HG03378 (cell line): ENCODE measurements at regions not wholly inside any gene's neighbourhood (a gene's known extent, or its start where the extent isn't known, plus 50 kb on each side); places are given as distances from the start of the nearest gene placed in this dataset.

Experiments
- ATAC-seq: cut with Tn5 transposase; IDR thresholded peaks from one replicate; pipeline ENCODE4 v1.9.1; 2021; ENCODE audit warnings: mild to moderate bottlenecking, moderate library complexity; ENCODE audit not compliant: unreplicated experiment

DNA sequence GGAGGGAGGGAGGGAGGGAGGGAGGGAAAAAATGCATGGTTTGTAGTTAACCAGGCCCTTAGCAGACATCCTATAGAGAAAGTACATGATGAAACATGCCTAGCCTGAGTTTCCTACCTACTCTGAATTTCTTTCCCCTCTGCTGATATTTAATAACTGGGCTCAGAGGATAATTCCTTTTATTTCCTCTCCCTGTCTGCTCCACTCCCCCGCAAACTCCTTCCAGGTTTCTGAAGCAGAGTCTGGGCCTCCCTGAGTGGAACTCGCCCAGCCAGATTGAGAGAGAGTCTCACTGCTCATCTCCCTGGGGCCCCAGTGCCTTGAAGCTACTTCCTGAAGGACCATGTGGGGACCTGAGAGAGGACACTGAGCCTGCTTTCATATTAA is 111.9 kb upstream of the SLC44A3 start:
- no peak for ATAC-seq

DNA sequence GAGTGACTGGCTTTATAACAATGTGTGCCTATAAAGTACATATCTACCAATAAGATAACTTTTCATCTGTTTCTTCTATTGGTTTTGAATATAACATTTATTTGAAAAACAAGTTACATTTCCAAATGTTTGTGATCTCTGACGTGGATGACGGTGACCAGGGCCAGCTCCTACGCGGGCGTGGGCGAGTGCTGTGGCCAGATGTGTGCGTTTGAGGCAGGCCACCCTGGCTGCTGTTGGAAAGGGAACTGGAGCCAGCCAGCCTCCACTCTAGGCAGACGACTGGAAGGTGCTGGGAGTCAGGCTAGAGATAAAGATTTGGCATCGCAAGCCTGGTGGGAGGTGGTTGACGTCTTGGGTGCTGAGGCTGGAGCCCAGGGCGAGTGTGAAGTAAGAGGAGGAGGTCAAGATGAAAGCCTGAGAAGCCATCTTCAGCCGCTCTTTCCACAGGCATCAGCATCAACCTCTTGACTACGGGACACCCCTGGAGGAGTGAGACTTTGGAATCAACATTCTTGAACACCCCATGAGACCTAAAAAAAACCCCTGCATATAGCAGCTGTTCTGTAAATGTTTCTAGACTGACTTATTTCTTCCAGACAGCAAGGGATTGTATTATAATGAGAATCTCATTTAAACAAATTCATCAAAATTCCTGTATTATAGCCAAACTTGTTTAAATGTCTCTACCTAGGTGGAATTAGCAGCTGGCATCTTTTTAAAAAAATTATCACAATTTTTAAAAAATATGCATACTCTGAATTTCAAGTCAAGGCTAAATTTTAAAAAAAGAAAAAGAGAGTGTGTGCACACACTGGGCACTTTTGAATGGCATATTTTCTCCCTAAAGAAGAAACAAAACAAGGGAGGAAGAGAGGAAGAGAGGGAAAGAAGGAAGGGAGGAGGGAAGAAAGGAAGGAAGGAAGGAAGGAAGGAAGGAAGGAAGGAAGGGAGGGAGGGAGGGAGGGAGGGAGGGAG is 112.5 kb upstream of the SLC44A3 start:
- ATAC-seq = no peak

DNA sequence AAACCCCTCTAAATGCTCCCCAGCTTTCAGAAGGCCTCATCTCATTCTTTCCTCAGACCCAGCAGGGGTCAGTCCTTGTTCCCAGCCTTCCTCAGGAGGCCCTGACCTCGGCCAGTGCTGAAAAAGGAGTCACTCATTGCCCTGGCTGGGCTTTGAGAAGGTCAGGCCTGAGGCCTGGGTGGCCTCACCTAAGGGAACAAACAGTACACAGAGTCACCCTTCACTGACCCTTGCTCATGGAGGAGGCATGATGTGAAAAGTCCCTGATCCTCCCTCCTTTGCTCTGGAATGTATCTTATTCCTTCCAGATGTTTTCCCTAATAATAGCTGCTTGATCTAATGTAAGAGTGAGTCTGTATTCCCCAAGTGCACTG is 117.7 kb upstream of the SLC44A3 start:
- ATAC-seq = no peak

DNA sequence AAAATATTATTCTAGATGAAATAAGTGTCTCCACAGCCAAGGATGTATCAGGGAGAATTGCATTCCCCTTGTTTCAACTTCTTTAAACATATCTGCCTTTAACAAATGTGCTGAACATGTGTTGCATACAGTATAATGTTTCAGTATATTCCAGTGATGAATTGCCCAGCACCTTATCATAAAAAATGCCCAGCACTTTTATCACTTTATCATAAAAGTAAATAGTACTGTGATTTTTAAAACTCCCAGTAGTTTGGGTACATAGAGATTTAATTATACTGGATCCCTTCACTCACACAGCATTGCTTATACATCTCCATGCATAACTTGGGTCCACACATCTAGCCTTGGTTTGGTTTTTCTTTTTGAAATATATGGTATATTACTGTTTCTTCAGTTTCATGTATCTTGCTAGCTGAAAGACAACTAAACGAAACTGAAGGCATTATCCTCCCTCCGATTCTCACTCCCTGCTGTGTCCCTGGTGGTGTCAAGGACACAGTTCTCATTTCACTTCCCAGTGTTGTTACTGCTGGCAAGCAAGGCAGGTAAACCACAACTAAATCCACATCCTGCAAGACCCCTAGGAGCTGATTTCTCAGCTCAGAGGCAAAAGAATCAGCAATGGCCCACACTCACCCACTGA is 118.2 kb upstream of the SLC44A3 start:
- ATAC-seq = no peak

DNA sequence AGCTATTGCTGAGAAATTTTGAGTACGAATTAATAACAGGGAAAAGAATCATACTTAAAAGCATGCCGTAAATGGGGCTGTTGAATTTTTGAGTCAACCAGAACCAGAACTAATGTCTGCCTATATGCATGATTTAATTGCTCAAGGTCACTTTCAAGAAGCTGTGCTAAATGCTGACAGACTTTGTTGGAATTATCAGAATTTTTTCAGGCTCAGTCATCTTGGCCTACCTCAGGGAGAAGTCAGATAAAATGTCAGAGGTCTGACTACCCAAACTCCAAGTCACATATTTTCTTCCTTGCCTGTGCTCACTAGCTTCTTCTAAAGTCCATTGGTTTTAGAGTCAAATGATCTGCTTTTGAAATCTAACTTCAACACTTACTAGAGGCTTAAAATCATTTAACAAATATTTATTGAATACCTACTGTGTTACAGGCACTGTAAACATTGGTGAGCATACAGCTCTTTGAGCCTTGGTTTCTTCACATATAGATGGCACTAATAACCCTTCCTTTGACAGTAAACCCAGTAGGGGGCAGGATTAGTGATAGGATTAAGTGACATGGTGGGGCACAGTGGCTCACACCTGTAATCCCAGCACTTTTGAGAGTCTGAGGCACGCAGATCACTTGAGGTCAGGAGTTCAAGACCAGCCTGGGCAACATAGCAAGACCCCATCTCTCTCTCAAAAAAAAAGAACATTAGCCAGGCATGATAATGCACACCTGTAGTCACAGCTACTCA is 121.2 kb upstream of the SLC44A3 start:
- ATAC-seq = no peak

DNA sequence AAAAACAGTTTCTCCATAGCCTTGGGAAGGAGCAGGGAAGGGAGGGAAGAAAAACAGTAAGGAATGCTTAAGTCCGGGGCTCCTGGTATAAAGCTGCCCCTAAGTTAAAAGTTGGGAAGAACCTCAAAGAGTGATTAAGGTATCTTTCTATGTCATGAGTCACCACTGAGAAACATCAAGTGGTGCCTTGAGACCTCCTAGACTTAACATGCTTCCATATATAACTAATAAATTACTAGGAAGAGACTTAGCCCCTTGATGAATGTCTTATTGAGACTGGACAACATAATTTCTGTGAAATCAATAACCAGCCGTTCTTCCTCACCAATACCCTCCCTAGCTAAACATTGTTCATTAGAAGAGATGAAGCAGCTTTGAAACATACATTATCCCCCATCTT is 121.8 kb upstream of the SLC44A3 start:
- no peak for ATAC-seq

DNA sequence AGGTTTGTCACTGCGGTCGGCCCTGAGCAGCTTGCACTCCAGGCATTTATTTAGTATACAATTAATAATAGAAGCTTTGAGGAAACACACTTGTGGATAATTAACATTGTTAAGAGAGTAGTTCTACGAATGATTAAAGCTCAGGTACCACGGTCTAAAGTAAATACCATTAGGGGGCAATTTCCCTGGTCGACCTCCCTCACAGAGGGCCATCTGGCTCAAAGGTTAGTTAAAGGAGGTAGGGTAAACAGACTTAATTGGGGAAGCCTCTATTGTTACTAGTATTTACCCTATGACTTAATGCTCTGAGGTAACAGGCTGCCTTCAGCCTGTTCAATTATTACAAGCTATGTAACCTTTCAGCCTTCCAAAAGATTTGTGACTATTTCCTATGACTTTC is 122.3 kb upstream of the SLC44A3 start:
- ATAC-seq = no peak

DNA sequence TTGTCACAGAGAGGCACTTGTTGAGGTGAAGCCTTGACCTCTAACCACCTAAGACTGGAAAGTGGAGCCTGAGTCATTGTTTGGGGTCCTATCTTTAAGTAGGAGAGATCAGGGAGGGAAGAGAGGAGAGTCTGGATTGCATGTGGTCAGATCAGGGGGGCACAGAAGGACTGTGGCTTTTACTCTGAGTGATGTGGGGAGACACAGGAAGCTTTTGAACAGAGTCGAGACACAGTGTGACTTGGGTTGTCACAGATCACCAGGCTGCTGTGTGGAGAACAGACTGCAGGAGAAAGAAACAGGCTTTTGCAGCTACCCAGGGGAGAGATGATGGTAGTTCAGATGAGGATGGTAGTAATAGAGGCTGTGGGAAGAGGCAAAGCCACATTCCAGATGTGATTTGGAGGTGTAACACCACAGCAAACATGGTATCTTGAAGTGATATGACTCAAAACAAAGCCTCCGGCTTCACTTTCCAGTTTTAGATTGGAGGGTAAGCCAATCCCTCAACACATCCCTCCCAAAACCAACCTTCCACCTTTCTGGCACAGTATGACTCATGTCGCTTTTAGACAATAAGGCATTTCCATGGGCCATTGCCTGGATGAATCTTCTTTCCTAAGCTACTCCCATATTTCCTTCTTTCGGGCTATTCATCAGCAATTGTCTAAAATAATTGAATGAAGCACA is 125.8 kb upstream of the SLC44A3 start:
- ATAC-seq = no peak

DNA sequence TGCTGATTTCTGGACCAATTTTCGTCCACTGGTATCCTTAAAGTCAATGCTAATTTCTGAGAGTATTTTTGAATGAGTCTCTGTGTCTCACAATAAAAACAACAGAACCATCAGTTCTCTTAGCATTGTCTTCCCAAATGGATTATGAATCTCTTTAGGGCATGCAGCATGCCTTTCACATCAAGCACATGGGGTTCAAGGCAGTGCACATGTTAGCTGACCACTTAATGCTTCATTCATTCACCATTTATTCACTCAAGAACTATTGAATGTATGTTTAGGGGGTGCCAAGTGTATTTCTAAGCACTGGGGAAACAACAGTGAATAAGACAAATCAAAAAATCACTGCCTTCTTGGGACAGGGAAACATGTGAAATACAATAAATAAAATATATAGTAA is 126.7 kb upstream of the SLC44A3 start:
- ATAC-seq = no peak

DNA sequence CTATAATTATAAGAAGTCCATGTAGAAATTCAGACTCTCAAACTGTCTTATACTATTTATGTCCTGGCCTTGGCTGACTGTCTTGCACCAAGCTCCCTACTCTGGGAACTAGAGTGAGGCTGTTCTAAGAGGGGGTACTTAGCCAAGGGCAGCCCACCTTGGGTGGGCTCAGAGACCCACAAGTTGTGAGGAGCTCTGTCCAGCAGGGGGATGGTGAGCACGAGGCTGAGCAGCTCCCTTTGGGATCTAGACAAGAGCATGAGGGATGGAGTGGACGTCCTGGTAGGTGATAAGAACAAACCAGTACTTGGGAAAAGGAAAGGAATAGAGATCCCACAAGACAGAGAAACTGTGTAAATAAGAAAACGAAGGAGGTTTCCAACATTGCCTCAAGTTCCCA is 127.1 kb upstream of the SLC44A3 start:
- no peak for ATAC-seq

DNA sequence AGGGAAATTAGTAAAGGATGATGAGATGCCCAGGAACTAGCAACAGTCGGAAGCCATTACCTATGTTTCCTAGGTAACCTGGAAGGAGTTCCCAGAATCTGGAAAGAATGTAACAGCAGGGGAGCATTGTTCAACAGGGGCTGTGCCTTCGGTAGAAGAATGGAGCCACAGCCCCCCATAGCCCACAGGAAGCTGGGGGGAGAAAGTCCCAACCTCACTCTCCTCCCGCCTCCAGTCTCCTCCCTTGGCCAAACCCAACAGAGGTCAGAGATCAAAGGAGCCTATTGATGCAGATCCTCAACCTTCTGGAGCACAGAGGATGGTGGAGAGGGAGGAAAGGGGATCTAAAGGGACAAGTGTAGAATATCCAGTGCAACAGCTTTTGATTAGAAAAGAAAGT is 131.5 kb upstream of the SLC44A3 start:
- ATAC-seq = no peak

DNA sequence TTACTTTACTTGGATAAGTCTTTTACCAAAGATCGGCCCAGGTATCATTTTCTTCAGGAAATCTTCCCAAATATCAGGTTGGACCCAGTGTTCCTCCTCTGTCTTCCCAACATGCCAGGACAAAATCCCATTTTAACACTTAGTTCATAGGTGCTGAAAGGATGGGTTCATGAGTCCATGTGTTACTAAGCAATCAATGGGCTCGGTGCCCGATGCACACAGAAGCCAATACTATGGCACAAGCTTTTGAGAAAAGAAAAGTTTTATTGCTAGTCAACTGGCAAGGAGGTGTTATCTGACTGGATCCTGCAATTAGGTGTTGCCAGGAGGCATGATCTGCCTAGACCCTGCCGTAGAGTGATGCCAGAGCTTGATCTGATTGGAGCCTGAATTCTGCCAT is 133.3 kb upstream of the SLC44A3 start:
- no peak for ATAC-seq

DNA sequence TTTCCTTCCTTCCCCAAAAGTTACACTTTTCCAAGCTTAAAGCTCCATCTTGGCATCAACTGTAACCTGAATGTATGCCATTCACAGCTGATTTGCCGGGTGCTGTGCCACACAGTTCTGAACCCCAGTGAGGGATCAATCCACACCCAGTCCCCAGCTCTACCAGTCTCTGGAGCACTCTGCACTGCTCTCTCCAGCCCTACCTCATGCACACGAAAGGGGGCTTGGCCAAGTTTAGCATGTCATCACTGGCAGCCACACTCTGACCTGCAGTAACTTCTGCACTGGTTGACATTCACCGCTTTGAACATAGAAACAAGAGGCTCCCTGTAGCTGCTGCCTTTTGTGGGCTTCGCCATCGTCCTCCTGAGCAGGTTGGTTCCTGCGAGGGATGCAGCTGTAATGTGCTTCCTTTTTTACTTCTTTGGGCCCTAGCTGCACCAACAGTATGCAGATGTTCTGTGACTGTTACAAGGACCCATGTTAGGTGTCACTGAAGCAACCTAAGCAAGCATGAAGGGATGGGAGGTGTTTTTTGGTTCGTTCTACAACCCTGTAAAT is 135.4 kb upstream of the SLC44A3 start:
- no peak for ATAC-seq

DNA sequence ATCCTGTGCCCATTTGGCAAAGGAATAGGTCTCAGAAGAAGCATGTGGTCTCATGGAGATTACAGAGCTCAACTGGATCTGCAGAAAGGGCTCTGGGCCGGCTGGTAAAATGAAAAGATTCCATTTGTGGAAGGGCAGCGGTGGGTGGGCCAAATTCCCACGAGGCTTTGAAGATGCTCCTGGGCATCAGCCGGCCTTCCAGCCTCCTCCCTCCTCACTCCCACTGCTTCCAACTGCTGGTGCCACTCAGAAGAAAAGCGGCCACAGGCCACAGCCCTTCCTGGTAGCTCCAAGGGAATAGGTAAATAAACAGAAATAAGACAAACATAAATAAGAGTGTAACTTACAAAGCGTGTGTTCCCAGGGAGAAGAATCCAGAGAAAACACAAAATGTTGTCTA is 136.3 kb upstream of the SLC44A3 start:
- ATAC-seq = no peak

DNA sequence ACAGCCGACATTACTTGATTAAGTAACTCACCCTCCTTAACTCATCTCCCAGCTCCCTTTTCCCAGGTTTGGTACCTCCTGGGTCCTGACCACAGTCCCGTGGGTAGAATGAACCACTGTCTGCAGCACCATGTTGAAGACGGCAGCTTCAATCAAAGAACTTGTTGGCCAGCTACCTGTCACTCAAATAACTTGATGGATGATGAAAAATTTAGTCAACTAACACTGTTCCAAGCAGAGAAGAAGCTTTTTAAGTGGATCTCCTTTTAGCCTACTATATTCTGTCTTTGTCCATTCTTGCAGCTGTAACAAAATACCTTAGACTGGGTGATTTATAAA is 138.4 kb upstream of the F3 start:
- ATAC-seq = no peak

DNA sequence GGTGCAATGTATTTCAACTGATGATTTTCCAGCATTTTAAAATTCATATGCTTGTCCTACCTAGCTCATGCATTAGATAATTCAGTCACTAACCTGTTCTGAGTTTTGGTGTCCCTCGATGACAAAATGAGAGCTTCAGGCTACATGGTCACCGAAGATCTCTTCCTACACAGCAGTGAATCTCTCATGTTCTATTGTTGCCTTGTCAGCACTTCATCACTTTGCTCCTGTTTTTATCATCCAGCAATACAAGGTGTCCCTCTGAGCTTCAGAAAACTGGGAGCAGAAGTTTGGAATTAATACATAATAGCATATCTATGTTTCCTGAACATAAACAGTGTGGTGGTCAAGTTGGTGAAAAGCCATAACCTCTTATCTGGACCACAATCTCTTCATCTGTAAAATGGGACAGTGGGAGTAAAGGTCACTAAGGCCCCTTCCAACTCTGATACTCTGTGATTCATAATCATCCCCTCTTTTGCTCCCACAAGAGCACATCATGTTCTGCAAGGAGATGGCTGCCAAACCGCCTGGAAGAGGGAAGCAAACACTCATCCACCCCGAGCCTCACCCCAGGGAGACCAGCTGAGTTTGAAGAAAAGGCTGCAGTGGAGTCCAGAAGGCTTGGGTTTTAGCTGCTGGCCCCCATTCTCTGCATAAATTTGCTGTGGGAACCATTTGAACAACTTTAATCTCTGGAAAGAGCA is 137.9 kb upstream of the F3 start:
- no peak for ATAC-seq

DNA sequence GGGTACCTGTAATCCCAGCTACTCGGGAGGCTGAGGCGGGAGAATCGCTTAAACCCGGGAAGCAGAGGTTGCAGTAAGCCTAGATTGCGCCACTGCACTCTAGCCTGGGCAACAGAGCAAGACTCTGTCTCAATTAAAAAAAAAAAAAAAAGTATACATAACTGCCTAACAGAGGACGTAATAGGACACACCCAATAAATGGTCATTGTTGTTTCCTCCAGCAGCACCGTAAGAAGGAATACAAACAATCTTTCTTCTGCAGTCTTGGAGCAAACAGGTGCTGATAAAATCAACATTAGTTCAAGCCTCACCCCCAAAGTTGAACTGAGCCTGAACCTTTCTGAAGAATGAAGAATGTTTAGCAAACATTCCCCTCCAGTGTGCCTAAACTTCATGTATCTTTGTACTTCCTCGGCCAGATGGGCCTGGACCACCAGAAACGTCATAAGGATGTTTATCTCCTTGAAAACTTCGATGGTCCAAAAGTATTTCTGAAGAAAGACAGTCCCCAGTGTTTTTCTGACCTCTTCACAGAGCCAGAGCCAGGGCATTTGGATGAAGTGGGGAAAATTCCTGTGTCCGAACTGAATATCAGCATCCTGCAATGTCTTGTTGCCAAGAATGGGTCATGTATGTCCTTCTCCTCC is 136.8 kb upstream of the F3 start:
- ATAC-seq = no peak

DNA sequence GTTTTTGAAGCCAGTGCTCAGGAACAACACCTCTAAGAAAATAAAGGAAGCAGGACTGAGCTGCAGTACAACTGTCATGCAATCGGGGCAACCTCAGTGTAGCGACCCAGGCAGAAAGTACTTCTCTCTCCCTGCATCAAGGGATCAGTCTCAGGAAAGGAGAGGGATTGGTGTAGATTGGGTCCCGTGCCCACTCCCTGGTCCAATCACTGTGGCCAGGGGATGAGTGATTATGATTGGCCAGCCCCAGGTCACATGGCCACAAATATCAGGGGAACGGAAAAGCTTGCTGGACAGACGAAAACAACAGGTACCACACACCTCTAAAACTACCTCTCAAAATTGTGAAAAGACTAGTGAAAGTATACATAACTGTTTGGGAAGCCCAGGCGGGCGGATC is 136.2 kb upstream of the F3 start:
- ATAC-seq = no peak

DNA sequence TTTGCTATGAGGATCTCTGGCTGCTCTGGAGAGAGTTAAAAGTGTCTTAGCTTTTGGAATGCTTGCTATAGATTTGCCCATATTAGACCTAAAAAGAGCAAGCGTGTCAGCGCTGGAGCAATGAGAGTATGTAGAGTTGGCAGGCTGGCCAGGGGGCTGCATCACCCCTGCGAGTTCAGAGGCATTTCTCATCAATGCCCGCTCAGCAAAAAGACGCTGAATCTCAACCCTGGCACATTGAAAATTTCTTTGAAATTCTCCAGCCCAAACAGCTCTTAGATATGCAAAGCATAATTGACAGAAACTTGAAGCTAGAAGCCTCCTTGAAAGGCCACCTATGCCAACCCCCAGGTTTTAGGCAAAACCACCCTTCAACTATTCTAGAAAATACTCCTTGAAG is 135.5 kb upstream of the F3 start:
- no peak for ATAC-seq

DNA sequence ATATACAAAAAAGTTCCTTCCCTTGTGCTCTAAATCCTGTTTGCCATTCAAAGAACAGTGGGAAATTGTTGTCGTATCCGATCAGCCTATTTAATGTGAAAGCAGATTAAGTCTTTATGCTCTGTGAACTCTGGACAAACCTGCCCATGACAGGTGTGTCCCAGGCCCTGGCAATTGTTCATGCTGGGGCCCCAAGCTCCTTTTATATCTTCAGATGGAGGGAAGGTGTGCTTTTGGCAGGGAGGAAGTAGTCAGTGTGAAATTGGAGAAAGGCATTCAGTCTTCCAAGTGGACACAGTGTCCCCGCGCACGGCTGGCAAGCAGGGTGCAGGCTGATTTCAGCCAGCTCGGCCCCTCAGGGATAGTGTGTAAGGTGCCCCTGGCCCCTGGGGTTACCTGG is 135.1 kb upstream of the F3 start:
- ATAC-seq = no peak
